ENCODE measurements at regions not wholly inside any gene's neighbourhood (a gene's known extent, or its start where the extent isn't known, plus 50 kb on each side); places are given as distances from the start of the nearest gene placed in this dataset.

GRCh38 chr18:70684821-70685220 lies 396.0 kb downstream of the SOCS6 start:
- no peak for TF ChIP-seq CTCF (IDR thresholded peaks at IDR 0.05)
- no peak for TF ChIP-seq POLR2A (IDR thresholded peaks at IDR 0.05)

All from uterus (tissue), 2 donors.